ENCODE measurements at regions not wholly inside any gene's neighbourhood (a gene's known extent, or its start where the extent isn't known, plus 50 kb on each side); places are given as distances from the start of the nearest gene placed in this dataset.

DNA sequence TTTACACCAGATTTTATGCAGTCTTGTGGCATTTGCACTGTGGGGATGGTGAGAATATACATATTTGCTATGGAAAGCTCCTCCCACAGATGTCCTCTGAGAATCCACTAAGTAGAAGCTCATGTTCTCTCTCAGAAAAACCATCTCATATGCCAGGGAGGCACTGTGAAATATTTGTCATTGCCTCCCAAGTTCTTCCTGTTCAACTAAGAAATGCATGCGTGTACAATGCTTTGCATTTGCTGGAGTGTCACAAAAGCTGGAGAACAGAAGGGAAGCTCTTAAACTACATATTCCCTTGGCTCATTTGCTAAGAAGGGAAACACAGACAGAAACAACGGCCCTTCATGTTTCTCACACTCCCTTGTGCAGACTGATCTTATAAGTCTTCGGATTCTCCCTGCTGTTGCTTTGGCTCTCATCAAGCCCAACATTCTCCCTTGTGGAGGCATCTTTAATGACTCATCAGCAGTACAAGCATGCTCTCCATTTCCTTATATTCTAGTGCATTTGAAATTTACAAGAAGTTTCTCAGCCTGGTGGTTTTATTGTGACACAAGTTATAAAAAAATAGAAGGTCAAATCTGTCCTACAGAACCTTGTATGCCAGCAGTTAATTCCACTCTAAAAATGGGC, 220.6 kb downstream of the TRIM36 start:
- TF ChIP-seq CTCF (IDR thresholded peaks at IDR 0.05; ENCODE audit: low read depth, low read length, missing input control) (no peak), YY1 (IDR thresholded peaks at IDR 0.05) (no peak), SP1 (IDR thresholded peaks at IDR 0.05) (no peak), TAF1 (conservative IDR thresholded peaks at IDR 0.05) (no peak)
- TF ChIP-seq, protein P1, sequence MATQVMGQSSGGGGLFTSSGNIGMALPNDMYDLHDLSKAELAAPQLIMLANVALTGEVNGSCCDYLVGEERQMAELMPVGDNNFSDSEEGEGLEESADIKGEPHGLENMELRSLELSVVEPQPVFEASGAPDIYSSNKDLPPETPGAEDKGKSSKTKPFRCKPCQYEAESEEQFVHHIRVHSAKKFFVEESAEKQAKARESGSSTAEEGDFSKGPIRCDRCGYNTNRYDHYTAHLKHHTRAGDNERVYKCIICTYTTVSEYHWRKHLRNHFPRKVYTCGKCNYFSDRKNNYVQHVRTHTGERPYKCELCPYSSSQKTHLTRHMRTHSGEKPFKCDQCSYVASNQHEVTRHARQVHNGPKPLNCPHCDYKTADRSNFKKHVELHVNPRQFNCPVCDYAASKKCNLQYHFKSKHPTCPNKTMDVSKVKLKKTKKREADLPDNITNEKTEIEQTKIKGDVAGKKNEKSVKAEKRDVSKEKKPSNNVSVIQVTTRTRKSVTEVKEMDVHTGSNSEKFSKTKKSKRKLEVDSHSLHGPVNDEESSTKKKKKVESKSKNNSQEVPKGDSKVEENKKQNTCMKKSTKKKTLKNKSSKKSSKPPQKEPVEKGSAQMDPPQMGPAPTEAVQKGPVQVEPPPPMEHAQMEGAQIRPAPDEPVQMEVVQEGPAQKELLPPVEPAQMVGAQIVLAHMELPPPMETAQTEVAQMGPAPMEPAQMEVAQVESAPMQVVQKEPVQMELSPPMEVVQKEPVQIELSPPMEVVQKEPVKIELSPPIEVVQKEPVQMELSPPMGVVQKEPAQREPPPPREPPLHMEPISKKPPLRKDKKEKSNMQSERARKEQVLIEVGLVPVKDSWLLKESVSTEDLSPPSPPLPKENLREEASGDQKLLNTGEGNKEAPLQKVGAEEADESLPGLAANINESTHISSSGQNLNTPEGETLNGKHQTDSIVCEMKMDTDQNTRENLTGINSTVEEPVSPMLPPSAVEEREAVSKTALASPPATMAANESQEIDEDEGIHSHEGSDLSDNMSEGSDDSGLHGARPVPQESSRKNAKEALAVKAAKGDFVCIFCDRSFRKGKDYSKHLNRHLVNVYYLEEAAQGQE (IDR thresholded peaks at IDR 0.05): no peak
- TF ChIP-seq, protein P2, sequence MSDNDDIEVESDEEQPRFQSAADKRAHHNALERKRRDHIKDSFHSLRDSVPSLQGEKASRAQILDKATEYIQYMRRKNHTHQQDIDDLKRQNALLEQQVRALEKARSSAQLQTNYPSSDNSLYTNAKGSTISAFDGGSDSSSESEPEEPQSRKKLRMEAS (IDR thresholded peaks at IDR 0.05): no peak

Measured in liver (tissue), 3 donors.